Hematopoietic multipotent progenitor cell treated with erythropoietin and hydrocortisone succinate and interleukin-3 and kit ligand, for 17 days (in vitro differentiated cells): ENCODE measurements at regions not wholly inside any gene's neighbourhood (a gene's known extent, or its start where the extent isn't known, plus 50 kb on each side); places are given as distances from the start of the nearest gene placed in this dataset.

Source experiments
- DNase-seq: peaks from one replicate; pipeline ENCODE4 v3.0.0-alpha.2; 2015; ENCODE audit warnings: low spot score

- no peak for DNase-seq
Measured at GRCh38 chr14:36028665-36029064, 147.9 kb downstream of the PTCSC3 start.

GRCh38 chr14:36028218-36028617 is 148.3 kb downstream of the PTCSC3 start:
- DNase-seq: no peak

DNA sequence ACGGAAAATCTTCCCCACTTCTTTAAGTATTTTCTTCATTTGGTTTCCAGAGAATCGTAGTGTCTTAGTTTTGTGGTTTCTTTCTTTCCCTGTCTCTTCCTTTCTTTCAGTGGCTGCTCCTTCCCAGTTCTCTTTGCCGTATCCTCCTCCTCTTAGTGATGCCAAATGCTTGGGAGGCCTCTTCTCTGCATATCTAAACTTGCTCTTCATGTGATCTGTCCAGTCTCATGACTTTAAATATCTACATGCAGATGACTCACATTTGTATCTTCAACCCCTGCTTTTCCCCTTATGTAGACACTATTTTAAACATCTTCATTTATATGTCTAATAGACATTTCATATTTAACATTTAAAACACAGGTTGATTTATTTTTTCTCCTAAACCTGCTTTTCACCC is 149.2 kb downstream of the PTCSC3 start:
- DNase-seq: no peak

GRCh38 chr14:36022765-36023410 is 153.6 kb downstream of the PTCSC3 start:
- DNase-seq: no peak

GRCh38 chr14:36021591-36022320 is 154.8 kb downstream of the PTCSC3 start:
- DNase-seq: no peak

DNA sequence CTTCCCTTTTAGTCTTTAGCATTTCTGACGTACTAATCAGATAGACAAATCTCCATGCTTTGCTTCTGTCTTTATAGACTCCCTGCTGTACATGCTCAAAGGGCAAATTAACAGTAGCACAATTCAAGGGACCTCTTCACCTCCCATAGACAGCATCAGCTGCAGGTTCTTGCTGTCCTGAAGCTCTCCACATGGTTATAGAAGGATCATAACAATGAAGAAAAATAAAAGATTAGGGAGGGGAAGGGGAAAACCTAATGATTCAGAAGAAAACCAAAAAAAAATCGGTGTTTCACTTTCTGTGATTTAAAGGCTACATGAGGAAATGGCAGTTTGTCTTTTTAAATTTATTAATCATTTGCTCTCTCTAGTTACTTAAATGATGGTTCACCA is 155.5 kb downstream of the PTCSC3 start:
- no peak for DNase-seq

GRCh38 chr14:36020120-36021029 is 156.1 kb downstream of the PTCSC3 start:
- DNase-seq: no peak

- DNase-seq: no peak
Measured at GRCh38 chr14:36019126-36019525, 157.4 kb downstream of the PTCSC3 start.

GRCh38 chr14:36014236-36014635 is 162.3 kb downstream of the PTCSC3 start:
- DNase-seq: no peak

DNA sequence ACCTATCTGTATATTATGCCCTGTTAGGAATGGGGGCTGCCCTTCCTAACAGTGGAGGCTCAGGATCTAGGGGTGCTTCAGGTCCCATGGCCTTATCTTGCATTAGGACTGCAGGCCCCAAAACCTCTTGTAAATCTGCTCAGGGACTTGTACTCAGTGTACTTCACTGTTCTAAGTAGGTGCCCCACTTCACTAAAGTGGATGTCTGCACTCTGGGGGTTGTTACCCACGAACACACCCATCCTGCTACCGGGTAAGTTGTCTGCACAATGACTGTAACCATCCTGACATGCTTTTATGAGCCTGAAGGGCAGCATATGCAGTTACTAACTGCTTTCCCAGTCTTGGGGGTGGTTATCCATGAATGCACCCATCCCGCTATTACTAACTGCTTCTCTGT is 163.0 kb downstream of the PTCSC3 start:
- no peak for DNase-seq

DNA sequence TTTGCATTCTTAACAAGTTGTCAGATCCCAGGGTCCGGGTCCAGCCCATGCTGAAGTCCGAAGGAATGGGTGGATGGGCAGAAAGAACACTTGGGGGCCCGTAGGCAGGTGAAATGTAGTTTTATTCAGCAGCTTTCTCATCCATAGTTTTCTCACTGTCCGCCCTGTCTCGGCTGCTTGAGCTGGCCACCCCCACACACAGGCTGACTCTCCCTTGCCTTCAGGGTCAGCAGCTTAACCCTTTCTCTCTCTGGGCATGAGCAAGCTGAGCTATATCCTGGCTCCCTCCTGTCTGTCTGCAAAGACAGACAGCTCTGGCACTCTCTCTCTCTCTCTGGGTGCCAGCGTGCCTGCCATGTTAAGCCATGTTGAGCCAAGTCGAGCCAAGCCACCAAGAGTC is 163.9 kb downstream of the PTCSC3 start:
- DNase-seq: no peak

DNA sequence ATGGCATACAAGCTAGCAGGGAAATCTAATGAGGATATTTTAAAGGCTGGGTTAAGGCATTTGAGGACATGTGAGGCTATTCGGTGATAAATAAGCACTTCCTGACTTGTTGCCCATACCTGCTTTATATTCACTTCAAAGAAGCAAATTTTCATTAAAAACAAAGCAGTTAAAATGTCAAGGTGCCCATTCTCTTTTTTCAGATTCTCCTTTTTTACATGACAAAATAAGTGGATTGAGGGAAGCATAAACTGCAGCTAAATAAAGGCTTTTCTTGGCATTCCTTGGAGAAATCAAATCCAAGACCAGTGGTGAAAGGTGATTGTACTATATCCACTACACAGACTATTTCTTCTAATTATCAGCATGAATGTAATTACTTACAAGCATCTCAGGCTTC is 166.9 kb downstream of the PTCSC3 start:
- no peak for DNase-seq

- no peak for DNase-seq
Measured at GRCh38 chr14:36006623-36007022, 169.9 kb downstream of the PTCSC3 start.

GRCh38 chr14:36005670-36006069 is 170.9 kb downstream of the PTCSC3 start:
- no peak for DNase-seq

- no peak for DNase-seq
Measured at GRCh38 chr14:36001936-36002335, 174.6 kb downstream of the PTCSC3 start.

DNA sequence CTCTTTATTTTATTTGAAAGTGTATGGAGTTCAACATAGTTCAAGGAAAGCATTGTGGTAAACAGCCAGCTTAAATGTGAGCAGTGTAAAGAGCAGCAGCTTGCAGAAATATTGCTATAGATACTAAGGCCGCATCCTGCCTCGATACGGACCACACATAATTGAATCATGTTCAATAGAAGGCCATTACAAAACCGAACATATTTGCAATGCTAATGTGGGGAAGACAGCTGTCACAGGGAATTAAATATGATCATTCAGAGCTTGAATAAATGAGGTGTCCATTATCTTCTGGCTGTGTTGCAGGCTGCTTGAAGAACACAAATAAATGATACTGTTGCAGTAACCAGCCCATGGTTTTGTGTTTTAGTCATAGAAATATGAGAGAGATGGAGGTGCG is 173.2 kb downstream of the BRMS1L start:
- DNase-seq: no peak

DNA sequence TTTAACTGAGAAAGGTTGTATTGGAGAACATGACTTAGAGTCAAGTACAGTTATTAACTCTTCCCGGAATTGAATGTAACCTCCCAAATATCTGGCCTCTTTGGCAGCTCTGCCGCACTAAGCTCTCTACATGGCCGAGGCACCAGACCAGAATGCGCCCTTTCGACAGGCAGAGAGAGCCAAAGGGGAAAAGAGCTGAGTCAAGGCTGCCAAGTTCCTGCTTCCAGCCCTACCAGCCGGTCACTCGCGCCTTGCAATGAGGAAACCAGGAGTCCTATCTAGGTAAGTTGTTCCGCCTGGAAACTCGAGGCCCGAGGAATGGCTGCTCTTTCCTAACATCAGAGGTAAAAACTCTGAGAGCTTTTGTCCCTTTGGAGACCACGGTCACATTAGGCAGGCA is 172.2 kb downstream of the BRMS1L start:
- no peak for DNase-seq

DNA sequence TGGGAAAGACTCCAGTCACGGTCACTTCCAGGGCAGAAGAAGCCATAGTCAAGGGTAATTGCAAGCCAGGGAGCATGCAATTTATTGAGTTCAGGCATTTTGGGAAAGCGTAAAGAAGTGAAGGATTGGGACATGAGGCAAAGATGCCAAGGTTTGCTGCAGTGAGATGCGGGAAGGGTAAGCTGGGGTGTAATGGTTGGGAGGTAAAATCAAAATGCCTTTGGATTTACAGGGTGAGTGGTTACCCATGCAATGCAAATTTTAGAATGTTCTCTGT is 167.5 kb downstream of the BRMS1L start:
- no peak for DNase-seq

DNA sequence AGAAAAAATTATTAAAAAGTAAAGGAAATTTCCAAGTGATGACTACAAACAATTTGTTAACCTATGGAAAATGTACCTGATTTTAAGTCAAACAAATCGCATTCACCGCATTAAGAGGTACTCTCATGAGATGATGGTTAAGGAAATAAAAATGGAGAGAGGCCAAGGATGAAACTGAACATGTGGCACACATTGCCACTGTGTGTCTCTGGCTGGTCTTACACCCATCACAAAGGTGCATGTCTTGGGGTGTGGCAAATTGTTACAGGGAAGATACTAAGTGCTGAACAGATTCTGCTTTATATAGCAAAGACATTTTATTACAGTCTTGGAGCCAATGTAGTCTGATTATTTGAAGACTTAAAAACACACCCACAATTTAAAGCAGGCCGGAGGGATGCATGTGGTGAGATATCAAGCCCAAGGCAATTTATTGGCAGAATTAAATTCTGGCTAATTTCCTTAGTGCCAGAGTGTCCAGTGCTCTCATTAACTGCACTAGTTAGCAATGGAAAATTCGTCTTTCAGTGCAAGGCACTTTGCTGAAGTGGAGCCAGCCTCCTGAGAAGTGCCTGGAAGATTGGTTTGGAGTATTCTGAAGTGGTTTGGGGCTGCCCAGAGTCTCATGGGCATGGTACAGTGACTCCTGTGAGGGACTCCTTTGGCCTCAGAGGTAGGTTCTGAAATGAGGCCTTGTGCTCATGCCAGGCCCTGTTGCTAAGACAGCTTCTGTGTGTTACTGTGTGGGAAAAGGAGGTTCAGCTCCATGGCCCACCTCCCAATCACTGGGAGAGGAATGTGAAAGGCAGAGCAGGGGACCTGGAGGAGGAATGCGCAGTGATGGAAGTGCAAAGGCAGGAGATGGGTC is 166.9 kb downstream of the BRMS1L start:
- no peak for DNase-seq

DNA sequence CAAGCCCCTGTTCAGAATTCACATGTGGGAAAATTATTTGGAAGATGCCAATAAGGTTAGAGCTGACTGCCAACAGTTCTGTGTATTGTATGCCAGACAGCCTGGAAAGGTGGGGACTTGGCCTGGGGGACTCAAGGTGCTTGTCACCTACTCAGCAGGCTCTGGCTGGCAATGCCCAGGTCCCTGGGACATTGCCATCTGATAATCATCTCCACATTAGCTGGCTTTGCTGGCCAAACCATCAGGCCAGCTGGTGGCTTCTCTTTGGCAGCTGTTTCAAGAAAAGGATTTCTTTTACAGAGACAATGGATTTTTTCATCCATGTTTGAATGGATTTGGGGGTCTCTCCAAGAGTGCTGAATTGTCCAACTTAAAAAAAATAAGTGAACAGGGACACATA is 165.2 kb downstream of the BRMS1L start:
- DNase-seq: no peak

GRCh38 chr14:35989736-35990135 is 163.6 kb downstream of the BRMS1L start:
- no peak for DNase-seq
